ENCODE measurements at regions not wholly inside any gene's neighbourhood (a gene's known extent, or its start where the extent isn't known, plus 50 kb on each side); places are given as distances from the start of the nearest gene placed in this dataset.

DNA sequence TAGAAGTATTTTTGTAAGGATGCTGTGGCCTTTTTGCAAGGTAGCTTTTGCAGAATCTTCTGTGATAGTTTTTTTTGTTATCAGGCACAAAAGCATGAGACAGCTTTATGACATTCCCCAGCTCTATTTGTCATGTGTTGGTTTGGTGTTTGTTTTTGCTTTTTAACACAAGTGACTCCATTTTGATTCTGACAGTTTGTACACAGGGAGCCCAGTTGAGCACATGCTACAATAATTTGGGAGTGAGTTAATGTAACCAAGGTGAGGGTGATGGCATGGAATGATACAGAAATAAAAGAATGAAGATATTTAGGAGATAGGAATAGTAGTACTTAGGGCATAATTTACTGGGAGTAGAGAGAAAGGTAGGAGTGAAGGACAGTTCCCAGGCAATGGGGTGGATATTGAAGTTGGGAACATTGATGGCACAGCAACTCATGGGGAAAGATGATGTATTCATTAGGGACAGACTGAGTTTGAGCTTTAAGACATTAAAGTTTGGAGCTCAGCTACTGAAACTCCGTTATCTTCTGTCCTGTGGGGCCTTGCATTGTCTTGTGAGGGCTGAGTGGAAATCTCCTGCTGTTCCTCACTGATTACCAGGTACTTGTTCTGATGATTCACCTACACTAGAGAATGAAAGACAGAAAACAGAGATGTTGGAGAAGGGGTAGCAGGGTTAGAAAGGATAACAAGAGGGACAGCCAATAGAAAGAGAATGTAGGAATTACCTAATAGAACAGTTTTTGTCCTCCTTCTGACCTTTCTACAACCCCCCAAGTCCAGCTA lies 88.3 kb upstream of the CCDC112 start:
- peaks cover 5% of the 10 kb centered on the region; the same call in 1 of the 2 replicates for H3K4me1 ChIP-seq (ENCODE audit: control insufficient read depth, insufficient read depth, low read length)
- H2AK5ac ChIP-seq (ENCODE audit: low read depth, low read length) = no peak overlapping the region
- no peak overlapping the region for H4K5ac ChIP-seq (ENCODE audit: low read depth, low read length)
- H3K56ac ChIP-seq (ENCODE audit: extremely low read depth, insufficient read depth, low read length) = no peak overlapping the region; the same call in 1 of the 2 replicates
- dilution Hi-C loops (cut with HindIII; ENCODE audit: low sequenced_read_pairs, unreplicated experiment) (no loop called here), in situ Hi-C loops (cut with MboI; ENCODE audit: low sequenced_read_pairs) (no loop called here), intact Hi-C loops (cut with micrococcal nuclease) (loop anchor here (2.0 kb wide), 1 partner anchor 48 kb away; no protein-coding TSS in a partner anchor)
- no CpG with 5 or more reads among the region's 1 CpG for WGBS, 2 experiments (ENCODE audit: extremely low coverage in 2 of 2, insufficient read length in 1 of 2)
- no peak overlapping the region for H3K4me3 ChIP-seq (ENCODE audit: insufficient read depth, low read depth, low read length)
- no peaks in the 10 kb centered on the region for H3K9me3 ChIP-seq (ENCODE audit: control insufficient read depth, insufficient read depth, low read length)
- no peak overlapping the region for H2BK120ac ChIP-seq (ENCODE audit: low read depth, low read length)
- CTCF ChIA-PET = no interaction called here
- H3K14ac ChIP-seq (replicated peaks; ENCODE audit: low read depth, low read length) = no peak overlapping the region
- H4K20me1 ChIP-seq (ENCODE audit: insufficient read depth, low read length) = no peaks in the 10 kb centered on the region
- no peak overlapping the region for H2BK15ac ChIP-seq (ENCODE audit: low read depth, low read length)
- no peaks in the 10 kb centered on the region for H3K9me1 ChIP-seq (ENCODE audit: insufficient read depth, low read length)
- no peak overlapping the region for H3K4ac ChIP-seq (ENCODE audit: low read depth, low read length)
- no peaks in the 10 kb centered on the region for H3K27me3 ChIP-seq (ENCODE audit: control insufficient read depth, insufficient read depth, low read length)
- H3K18ac ChIP-seq (ENCODE audit: low read depth, low read length) = no peak overlapping the region
- ATAC-seq (ENCODE audit: low read depth) (no peak), DNase-seq (no peak)
- H3K79me1 ChIP-seq (ENCODE audit: low read depth in 1 of 2, low read length in 2 of 2) = no peaks in the 10 kb centered on the region
- TF ChIP-seq SMC3 (IDR thresholded peaks at IDR 0.05; ENCODE audit: low read depth, low read length) (no peak), ELK1 (IDR thresholded peaks at IDR 0.05; ENCODE audit: borderline replicate concordance, low read depth, low read length) (no peak), RCOR1 (IDR thresholded peaks at IDR 0.05; ENCODE audit: insufficient replicate concordance, low read length) (no peak), RFX5 (IDR thresholded peaks at IDR 0.05; ENCODE audit: low read depth, low read length) (no peak), USF2 (IDR thresholded peaks at IDR 0.05; ENCODE audit: low read depth, low read length) (no peak), CEBPB (IDR thresholded peaks at IDR 0.05; ENCODE audit: low read depth, low read length) (no peak), MXI1 (IDR thresholded peaks at IDR 0.05; ENCODE audit: borderline replicate concordance, low read depth, low read length) (no peak)
- no peak overlapping the region for H3K9ac ChIP-seq (ENCODE audit: low read depth, low read length)
- H2AK9ac ChIP-seq (replicated peaks; ENCODE audit: low read depth, low read length, poor library complexity) = no peak overlapping the region
- no peak overlapping the region for H3K4me2 ChIP-seq (ENCODE audit: low read depth, low read length)
- H3K36me3 ChIP-seq (ENCODE audit: control insufficient read depth, insufficient read depth, low read length) = no peaks in the 10 kb centered on the region
- H3K23ac ChIP-seq (ENCODE audit: low read depth, low read length) = no peak overlapping the region
- no peak overlapping the region for H2BK5ac ChIP-seq (ENCODE audit: low read depth, low read length, poor library complexity, severe bottlenecking)
- no peak overlapping the region for H4K8ac ChIP-seq (ENCODE audit: low read depth in 2 of 2, low read length in 2 of 2)
- no peak overlapping the region for H3K27ac ChIP-seq (ENCODE audit: insufficient read depth, low read length)
- H2AFZ ChIP-seq (replicated peaks; ENCODE audit: low read length, poor library complexity) = no peak overlapping the region
- H2BK20ac ChIP-seq (ENCODE audit: low read depth, low read length) = no peak overlapping the region
- POLR2A ChIA-PET (ENCODE audit: unreplicated experiment) = no interaction called here
- no TSS peak for BruUV-seq (replicated peaks)
- no peak overlapping the region for H4K91ac ChIP-seq (ENCODE audit: insufficient read depth, low read depth, low read length)

Data from IMR-90 (cell line).